ENCODE measurements at regions not wholly inside any gene's neighbourhood (a gene's known extent, or its start where the extent isn't known, plus 50 kb on each side); places are given as distances from the start of the nearest gene placed in this dataset.

DNA sequence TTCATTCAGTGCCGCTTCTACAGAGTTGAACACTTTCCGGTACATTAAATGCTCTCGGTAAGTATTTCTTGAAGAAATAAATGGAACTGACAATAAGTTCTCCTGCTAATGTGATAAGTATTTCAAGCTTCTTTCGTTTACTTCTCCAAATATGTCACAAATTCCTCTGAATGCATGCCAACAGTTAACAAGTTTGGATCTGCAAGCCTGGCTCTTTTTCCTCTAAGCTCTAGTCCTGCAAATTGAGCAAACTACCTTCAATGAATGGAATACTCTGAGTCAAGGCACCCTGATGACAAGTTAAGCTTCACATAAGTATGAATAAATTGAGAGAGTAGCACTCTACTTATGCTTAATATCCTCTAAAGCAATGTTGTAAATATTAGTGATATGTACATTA is 403.6 kb downstream of the PDGFC start:
- Histone ChIP-seq H3K36me3 (ENCODE audit: control insufficient read depth, insufficient read depth, low read length) (no peaks in the 10 kb centered on the region), H3K4me2 (ENCODE audit: low read length) (no peak overlapping the region), H3K9ac (no peak overlapping the region), H3K27me3 (ENCODE audit: control insufficient read depth, insufficient read depth, low read length) (no peaks in the 10 kb centered on the region), H3K79me2 (no peaks in the 10 kb centered on the region), H3K9me3 (ENCODE audit: control insufficient read depth, low read length) (no peaks in the 10 kb centered on the region), H3K4me1 (no peaks in the 10 kb centered on the region), H2AFZ (no peak overlapping the region), H3K27ac (no peak overlapping the region), H3K4me3 (ENCODE audit: low read depth, low read length) (no peak overlapping the region)
- TF ChIP-seq, protein P1, sequence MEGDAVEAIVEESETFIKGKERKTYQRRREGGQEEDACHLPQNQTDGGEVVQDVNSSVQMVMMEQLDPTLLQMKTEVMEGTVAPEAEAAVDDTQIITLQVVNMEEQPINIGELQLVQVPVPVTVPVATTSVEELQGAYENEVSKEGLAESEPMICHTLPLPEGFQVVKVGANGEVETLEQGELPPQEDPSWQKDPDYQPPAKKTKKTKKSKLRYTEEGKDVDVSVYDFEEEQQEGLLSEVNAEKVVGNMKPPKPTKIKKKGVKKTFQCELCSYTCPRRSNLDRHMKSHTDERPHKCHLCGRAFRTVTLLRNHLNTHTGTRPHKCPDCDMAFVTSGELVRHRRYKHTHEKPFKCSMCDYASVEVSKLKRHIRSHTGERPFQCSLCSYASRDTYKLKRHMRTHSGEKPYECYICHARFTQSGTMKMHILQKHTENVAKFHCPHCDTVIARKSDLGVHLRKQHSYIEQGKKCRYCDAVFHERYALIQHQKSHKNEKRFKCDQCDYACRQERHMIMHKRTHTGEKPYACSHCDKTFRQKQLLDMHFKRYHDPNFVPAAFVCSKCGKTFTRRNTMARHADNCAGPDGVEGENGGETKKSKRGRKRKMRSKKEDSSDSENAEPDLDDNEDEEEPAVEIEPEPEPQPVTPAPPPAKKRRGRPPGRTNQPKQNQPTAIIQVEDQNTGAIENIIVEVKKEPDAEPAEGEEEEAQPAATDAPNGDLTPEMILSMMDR (IDR thresholded peaks at IDR 0.05) = no peak

DNA sequence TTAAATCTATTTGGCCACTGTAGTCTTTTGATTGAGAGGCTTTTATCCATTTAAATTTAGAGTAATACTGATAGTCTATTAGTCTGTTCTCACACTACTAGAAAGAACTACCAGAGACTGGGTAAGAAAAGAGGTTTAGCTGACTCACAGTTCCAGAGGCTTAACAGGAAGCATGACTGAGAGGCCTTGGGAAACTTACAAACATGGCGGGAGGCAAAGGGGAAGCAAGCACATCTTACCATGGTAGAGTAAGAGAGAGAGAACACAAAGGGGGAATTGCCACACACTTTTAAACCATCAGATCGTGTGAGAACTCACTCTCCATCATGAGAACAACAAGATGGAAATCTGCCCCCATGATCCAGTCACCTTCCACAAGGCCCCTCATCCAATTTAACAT is 410.9 kb downstream of the PDGFC start:
- no peak overlapping the region for H2AFZ ChIP-seq

DNA sequence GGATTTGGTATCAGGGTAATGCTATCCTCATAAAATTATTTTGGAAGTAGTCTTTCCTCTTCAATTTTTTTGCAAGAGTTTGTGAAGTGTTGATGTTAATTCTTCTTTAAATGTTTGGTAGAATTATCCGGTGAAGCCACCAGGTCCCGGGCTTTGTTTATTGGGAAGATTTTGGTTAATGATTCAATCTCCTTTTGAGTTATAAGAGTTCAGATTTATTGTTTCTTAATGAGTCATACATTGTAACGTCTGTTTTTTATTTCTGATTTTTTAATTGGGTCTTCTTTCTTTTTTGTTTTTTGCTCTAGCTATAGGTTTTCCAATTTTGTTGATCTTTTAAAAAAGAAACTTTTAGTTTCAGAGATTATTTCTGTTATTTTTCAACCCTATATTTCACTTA is 412.3 kb downstream of the PDGFC start:
- H3K27ac ChIP-seq = no peak overlapping the region
- no peaks in the 10 kb centered on the region for H3K79me2 ChIP-seq
- no peak overlapping the region for H3K4me3 ChIP-seq (ENCODE audit: low read depth, low read length)
- no peak overlapping the region for H3K9ac ChIP-seq
- H3K4me2 ChIP-seq (ENCODE audit: low read length) = no peak overlapping the region
- H2AFZ ChIP-seq = no peak overlapping the region
- TF ChIP-seq, protein P1 (IDR thresholded peaks at IDR 0.05) = no peak
- no peaks in the 10 kb centered on the region for H3K27me3 ChIP-seq (ENCODE audit: control insufficient read depth, insufficient read depth, low read length)
- no peaks in the 10 kb centered on the region for H3K9me3 ChIP-seq (ENCODE audit: control insufficient read depth, low read length)
- no peaks in the 10 kb centered on the region for H3K36me3 ChIP-seq (ENCODE audit: control insufficient read depth, insufficient read depth, low read length)
- H3K4me1 ChIP-seq = no peaks in the 10 kb centered on the region

More for the DNA sequence above, 410.9 kb downstream of the PDGFC start:
- TF ChIP-seq, protein P1 (IDR thresholded peaks at IDR 0.05) = no peak
- Histone ChIP-seq H3K27me3 (ENCODE audit: control insufficient read depth, insufficient read depth, low read length) (no peaks in the 10 kb centered on the region), H3K4me2 (ENCODE audit: low read length) (no peak overlapping the region), H3K9me3 (ENCODE audit: control insufficient read depth, low read length) (no peaks in the 10 kb centered on the region), H3K36me3 (ENCODE audit: control insufficient read depth, insufficient read depth, low read length) (no peaks in the 10 kb centered on the region), H3K79me2 (no peaks in the 10 kb centered on the region), H3K4me1 (no peaks in the 10 kb centered on the region), H3K4me3 (ENCODE audit: low read depth, low read length) (no peak overlapping the region), H3K9ac (no peak overlapping the region), H3K27ac (no peak overlapping the region)

DNA sequence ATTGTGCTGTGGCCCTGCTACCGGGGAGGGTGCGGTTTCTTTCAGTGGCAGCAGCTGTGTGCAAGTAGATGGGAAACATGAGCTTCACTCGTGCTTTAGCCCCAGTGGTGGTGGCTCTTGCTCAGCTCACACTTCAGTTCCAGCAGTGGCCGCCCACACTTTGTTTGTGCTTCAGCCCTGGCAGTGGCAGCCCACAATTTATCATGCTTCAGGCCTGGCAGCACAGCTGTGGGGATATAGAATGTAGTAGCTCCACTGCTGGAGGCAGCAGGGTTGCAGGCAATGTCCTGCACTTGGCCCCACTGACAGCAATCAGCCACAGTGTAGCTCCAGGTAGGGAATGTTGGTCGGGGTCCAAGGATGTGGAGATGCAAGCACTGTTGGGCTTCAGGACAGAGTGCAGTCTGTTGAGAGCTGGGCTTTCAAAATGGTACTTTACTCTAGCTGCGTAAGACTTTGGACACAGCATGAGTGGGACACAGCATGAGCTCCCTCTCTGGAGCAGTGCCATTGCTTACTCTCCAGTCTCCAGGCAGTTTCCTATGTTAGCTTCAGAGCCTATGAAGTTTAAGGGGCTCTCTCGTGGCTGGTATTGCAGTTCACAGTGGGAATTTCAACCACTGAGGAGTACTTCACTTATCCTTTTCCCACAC is 413.1 kb downstream of the PDGFC start:
- Histone ChIP-seq H3K4me1 (no peaks in the 10 kb centered on the region), H3K27ac (no peak overlapping the region), H3K4me2 (ENCODE audit: low read length) (no peak overlapping the region), H2AFZ (no peak overlapping the region), H3K4me3 (ENCODE audit: low read depth, low read length) (no peak overlapping the region), H3K9ac (no peak overlapping the region), H3K9me3 (ENCODE audit: control insufficient read depth, low read length) (no peaks in the 10 kb centered on the region), H3K36me3 (ENCODE audit: control insufficient read depth, insufficient read depth, low read length) (no peaks in the 10 kb centered on the region), H3K27me3 (ENCODE audit: control insufficient read depth, insufficient read depth, low read length) (no peaks in the 10 kb centered on the region), H3K79me2 (no peaks in the 10 kb centered on the region)
- TF ChIP-seq, protein P1 (IDR thresholded peaks at IDR 0.05) = no peak

DNA sequence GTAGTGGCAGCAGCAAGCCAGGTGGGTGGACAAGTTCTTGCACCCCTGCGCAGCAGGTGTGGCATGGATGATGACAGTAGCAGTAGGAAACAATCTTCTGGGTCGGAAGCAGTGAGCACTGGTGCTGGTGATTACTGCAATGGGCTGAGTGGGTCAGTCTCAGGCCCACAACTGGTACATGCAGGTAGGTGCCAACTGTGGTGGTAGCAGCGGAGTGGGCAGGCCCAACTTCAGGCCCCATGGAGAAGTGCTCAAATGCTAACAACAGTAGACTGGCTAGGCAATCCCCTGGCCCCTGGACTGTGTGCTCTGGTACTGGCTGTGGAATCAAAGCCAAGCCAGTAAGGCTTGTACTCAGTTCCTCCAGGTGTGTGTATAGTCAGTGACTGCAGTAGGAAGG is 413.7 kb downstream of the PDGFC start:
- H3K27ac ChIP-seq = no peak overlapping the region
- no peak overlapping the region for H2AFZ ChIP-seq
- no peak overlapping the region for H3K9ac ChIP-seq
- H3K36me3 ChIP-seq (ENCODE audit: control insufficient read depth, insufficient read depth, low read length) = no peaks in the 10 kb centered on the region
- H3K27me3 ChIP-seq (ENCODE audit: control insufficient read depth, insufficient read depth, low read length) = no peaks in the 10 kb centered on the region
- no peaks in the 10 kb centered on the region for H3K4me1 ChIP-seq
- H3K9me3 ChIP-seq (ENCODE audit: control insufficient read depth, low read length) = no peaks in the 10 kb centered on the region
- TF ChIP-seq, protein P1 (IDR thresholded peaks at IDR 0.05) = no peak
- no peak overlapping the region for H3K4me2 ChIP-seq (ENCODE audit: low read length)
- H3K79me2 ChIP-seq = no peaks in the 10 kb centered on the region
- no peak overlapping the region for H3K4me3 ChIP-seq (ENCODE audit: low read depth, low read length)

Data from parathyroid adenoma (tissue), 2 donors.